ENCODE measurements at regions not wholly inside any gene's neighbourhood (a gene's known extent, or its start where the extent isn't known, plus 50 kb on each side); places are given as distances from the start of the nearest gene placed in this dataset.

- TF ChIP-seq CTCF (IDR thresholded peaks at IDR 0.05; ENCODE audit: low read depth, low read length, missing input control) (no peak), ZBTB33 (IDR thresholded peaks at IDR 0.05) (no peak), EGR1 (IDR thresholded peaks at IDR 0.05; ENCODE audit: low read depth in 2 of 2) (no peak), GABPA (IDR thresholded peaks at IDR 0.05 in 1 of 2, conservative IDR thresholded peaks at IDR 0.05 in 1 of 2) (no peak), FOXA1 (IDR thresholded peaks at IDR 0.05) (no peak), TAF1 (conservative IDR thresholded peaks at IDR 0.05) (no peak), RAD21 (IDR thresholded peaks at IDR 0.05) (no peak), YY1 (IDR thresholded peaks at IDR 0.05) (no peak), JUND (IDR thresholded peaks at IDR 0.05) (no peak)
- TF ChIP-seq, protein P1, sequence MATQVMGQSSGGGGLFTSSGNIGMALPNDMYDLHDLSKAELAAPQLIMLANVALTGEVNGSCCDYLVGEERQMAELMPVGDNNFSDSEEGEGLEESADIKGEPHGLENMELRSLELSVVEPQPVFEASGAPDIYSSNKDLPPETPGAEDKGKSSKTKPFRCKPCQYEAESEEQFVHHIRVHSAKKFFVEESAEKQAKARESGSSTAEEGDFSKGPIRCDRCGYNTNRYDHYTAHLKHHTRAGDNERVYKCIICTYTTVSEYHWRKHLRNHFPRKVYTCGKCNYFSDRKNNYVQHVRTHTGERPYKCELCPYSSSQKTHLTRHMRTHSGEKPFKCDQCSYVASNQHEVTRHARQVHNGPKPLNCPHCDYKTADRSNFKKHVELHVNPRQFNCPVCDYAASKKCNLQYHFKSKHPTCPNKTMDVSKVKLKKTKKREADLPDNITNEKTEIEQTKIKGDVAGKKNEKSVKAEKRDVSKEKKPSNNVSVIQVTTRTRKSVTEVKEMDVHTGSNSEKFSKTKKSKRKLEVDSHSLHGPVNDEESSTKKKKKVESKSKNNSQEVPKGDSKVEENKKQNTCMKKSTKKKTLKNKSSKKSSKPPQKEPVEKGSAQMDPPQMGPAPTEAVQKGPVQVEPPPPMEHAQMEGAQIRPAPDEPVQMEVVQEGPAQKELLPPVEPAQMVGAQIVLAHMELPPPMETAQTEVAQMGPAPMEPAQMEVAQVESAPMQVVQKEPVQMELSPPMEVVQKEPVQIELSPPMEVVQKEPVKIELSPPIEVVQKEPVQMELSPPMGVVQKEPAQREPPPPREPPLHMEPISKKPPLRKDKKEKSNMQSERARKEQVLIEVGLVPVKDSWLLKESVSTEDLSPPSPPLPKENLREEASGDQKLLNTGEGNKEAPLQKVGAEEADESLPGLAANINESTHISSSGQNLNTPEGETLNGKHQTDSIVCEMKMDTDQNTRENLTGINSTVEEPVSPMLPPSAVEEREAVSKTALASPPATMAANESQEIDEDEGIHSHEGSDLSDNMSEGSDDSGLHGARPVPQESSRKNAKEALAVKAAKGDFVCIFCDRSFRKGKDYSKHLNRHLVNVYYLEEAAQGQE (IDR thresholded peaks at IDR 0.05): no peak
Observed at GRCh38 chr18:5058768-5059695, 138.0 kb downstream of the AKAIN1 start.

Data from liver (tissue), 3 donors.